ENCODE measurements at regions not wholly inside any gene's neighbourhood (a gene's known extent, or its start where the extent isn't known, plus 50 kb on each side); places are given as distances from the start of the nearest gene placed in this dataset.
A peak's percentile ranks its signal among the peaks of the same experiment; 100 is the strongest.
"Not testable (repeated sequence)": the region's sequence is repeated elsewhere in the genome, so short reads cannot be mapped to it uniquely, and the experiment has no call there.

DNA sequence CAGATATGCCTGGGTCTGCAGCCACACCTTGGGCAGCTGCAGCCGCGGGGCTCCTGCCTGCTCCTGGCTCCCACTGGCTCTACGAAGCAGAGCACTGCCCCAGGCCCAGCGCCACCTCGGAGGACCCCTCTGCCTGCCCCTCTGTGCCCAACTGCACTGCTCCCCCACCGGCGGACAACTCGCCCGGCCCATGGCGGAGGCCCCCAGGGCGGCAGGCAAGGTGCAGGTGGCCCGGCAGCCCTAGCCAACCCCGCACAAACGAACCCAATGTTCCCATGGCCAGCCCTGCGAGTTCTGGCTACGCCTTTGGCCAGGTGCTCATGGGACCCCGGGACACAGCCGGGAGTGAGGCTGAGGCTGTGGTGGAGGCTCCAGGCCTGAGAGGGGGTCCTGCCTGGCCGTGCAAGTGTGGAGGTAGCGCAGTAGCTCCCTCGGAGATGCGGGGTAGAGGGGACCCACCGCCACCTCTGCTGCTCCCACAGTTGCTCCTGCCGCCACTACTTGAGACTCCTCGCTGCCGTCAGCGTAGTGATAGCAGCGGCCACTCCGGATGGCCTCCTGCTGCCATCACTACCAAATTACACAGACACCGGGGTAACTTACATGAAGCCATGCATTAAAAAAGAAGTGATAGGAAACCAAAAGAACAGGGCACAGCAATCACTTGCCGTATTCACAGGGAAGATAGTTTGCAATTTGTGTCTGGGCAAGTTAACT is 97.3 kb upstream of the SP4 start:
- DNase-seq: no peak

DNA sequence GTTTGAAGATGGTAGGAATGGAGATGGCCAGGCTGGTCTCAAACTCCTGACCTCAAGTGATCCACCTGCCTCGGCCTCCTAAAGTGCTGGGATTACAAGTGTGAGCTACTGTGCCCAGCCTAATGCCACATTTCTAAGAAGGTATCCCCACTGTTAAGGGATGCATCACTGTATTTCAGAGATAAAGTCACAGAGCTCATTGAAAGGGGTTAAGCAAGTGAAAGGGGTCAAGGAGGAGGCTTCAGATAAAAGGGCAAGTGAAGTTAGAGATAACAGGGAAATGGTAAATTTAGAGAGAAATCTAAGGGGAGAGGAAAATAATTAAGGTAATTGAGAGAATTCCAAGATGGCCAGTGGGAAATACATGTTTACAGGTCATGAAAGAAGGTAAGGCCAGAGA is 93.0 kb upstream of the SP4 start:
- peak; percentile 76 for DNase-seq

DNA sequence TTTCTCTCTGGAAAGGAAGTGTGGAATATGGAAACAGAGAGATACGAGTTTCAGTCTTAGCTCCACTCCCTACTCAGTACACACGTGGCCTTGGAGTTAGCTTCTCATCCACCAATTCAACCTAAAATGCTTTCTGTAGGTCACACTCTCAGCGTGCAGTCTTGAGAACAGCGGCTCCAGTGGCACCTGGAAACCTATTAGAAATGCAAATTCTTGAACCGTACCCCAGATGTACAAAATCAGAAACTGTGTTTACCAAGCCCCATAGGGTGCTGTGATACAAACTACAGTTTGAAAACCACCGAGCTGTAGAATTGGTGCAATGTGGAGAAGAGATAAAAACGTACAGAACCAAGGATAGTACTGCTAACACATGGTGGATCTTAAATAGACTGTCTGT is 91.1 kb upstream of the SP4 start:
- DNase-seq: no peak

DNA sequence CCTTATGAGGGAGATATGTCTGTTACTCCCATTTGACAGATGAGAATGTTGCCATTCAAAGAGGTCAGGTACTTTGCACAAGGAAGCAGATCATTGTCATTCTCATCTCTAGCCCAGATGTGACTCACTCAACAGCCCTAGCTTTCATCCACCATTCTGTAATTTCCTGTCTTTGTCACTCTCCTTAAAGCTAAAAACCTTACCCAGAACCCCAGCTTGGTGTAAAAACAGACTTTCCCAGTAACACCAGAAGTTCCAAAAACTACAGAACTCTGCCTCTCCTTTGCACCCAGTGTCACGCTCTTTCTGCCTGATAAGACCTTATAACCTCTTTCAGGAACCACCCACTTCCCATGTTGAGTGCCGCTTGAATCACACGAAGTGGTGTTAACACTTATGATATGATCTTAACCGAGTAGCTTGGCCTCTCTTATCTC is 89.1 kb upstream of the SP4 start:
- DNase-seq: peak; percentile 85

DNA sequence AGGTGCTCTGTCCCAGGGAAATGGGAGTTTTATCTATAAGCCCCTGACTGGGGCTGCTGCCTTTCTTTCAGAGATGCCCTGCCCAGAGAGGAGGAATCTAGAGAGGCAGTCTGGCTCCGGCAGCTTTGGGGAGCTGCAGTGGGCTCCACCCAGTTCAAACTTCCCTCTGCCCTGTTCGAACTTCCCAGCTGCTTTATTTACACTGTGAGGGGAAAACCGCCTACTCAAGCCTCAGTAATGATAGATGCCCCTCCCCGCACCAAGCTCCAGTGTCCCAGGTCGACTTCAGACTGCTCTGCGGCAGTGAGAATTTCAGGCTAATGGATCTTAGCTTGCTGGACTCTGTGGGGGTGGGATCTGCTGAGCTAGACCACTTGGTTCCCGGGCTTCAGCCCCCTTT is 83.0 kb upstream of the SP4 start:
- not testable (repeated sequence) for DNase-seq

DNA sequence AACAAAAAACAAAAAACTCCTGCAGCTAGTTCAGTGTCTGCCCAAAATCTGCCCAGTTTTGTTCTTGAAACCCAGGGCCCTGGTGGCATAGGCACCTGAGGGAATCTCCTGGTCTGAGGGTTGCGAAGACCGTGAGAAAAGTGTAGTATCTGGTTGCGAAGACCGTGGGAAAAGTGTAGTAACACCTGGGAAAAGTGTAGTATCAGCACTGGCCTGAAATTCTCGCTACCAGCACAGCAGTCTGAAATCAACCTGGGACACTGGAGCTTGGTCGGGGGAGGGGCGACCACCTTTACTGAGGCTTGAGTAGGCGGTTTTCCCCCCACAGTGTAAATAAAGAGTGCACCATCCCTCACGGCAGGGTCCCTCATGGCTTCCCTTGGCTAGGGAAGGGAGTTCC is 82.5 kb upstream of the SP4 start:
- DNase-seq: no peak

DNA sequence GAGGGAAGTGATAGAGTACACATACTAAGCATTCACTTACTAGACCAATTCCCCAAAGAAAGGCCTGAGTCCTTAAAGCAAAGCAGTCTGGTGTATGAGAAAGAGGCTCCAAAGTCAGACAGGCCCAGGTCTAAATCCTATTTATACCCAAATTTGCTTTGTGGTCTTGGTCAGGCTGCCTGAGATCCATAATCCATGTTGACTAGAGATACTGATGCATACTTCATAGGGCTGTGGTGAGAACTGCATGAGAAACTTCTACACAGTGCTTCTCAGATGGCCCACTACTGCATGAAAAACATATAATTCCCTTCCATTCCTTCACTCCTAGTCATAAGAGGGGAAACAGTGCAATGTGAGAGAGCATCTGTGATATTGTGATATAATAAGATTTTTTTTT is 81.6 kb upstream of the SP4 start:
- no peak for DNase-seq

DNA sequence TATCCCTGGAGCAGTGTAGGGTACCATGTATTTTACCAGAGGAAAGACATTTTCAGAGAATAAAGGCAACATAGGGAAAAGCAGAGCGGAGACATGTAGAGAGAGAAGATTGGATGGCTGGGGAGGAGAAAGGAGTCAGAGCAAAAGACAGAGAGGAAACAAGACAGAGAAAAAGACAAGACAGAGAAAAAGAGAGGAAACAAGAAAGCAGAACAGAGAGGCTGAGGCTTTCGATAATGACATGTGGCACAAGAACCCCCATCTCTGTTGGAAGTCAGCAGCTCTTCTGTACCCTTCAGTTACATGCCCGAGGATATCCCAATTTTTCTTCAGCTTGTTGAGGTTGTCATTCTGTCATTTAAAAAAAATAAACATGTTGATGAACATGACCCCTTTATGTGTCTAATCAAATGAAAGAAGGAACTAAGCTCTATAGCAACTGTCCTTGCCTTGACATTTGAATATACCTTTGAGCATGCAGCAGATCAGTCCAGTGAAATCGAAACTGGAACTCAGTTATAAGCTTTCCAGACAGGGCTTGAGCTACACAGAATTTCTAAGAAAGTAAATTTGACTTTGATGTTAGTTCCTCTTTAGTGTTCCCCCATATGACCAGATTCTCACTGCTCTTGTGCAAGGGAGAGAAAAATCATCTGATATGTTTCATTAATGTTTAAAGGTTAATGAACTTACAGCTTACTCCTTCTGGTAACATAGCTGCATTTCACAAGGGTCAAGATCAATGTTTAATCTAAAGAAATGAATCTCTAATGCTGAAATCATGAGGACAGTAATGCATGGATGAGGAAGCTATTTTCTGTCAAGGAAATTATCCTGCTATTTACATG is 75.1 kb upstream of the SP4 start:
- DNase-seq: peak; percentile 79

DNA sequence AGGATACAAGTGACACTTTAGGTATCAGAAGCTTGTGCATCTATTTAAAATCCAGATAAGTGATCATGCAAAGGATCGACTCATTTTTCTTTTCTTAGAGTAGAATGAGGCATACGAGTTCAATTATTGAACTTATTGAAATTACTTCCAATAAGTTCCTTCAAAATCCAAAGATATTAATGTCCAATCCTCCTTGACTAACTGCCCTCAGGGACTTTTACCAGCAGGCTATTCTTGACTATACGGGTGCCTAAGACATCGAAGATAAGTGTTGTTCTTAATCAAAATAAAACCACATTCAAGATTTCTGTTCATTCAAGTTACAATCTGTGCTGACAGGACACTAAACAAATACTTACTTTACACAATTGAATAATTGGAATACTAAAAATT is 74.5 kb upstream of the SP4 start:
- no peak for DNase-seq

DNA sequence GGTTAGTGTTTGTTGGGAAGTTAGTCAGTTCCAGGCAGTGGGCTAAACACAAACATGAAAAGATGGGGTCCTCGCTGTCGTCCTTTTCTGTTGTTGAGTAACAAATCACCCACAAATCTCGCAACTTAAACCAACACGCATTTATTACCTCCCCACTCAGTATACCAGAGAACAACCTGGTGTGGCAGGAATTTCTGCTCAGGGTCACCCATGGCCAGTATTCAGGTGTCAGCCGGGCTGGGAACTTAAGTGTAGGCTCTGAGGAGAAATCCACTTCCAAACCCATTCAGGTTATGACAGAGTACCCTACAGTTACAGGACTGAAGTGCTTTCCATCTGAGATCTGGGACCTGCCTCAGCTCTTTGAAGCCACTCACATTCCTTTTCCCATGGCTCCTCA is 73.6 kb upstream of the SP4 start:
- DNase-seq: no peak

DNA sequence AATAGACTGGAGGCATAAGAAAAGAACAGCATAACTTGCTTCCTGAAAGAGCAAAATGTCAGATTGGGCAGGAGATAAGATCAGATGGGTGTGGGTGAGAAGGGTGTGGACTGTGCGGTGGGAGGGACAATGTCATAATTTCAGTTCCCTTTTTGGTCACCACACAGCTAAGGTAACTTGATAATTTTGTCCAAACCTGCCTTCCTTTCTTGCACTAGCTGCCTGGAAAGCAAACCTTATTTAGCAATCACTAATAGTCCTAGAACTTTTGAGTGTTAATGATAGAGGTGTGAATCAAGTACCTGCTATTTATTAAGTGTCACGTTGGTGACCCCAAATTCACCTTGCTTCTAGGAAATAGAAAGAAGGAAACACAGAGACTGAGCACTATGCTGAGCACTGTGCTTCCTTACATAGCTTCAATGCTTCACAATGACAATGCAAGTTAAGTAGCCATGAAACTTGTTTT is 72.4 kb upstream of the SP4 start:
- peak; percentile 89 for DNase-seq

DNA sequence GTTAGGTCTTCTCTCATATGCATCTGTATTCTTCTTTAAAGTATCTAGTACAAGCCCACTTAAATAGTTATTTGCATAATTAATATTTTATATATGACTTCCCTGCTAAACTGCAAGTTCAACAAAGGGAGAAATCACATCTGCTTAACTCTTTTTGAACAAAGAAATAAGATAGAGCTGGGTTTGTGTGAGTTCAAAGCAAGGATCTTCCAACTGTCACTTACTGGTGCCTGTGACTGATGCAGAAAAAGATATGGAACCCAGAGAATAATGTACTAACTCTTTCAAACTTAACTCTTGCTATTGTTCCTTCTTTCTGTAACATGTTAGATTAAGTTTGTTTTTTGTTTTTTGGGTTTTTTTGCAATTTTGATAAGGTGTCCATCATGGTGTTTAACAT is 71.3 kb upstream of the SP4 start:
- DNase-seq: peak; percentile 54

DNA sequence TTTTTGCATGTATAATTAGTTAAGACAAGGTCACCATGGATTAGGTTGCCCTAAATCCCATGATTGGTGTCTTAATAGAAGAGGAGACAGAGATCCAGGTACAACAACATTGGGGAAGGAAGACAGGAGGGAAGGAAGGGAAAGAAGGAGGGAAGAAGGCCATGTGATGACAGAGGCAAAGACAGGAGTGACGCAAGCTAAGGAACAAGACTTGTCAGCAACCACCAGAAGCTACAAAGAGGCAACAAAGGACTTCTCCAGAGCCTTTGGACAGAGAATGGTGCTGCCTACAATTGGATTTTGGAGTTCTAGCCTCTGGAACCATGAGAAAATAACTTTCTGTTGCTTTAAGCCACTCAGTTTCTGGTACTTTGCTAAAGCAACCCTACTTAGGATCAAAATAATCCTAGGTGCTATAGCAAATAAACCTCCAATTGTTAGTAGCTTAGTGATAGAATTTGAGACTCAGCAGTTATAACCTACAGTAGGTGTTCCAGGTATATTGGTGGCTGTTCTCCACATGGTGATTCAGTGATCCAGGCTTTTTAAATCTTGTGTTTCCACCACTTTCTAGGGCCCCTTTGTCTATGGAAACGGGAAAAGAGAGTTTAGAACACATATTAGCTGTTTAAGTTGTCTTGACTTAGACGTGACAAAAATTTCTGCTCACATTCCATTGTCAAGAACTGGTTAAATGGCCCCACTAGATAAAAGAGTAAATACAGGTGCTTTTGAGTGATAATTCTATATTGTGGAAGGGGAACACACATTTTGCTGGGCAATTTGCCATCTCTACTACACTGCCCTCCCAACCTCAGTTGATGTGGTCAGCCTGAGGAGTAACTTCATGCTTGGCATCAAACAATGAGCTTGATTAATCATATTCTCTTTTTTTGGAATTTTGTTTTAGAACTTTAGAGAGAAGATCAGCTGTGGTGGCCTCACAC is 70.5 kb upstream of the SP4 start:
- DNase-seq: peak; percentile 93

DNA sequence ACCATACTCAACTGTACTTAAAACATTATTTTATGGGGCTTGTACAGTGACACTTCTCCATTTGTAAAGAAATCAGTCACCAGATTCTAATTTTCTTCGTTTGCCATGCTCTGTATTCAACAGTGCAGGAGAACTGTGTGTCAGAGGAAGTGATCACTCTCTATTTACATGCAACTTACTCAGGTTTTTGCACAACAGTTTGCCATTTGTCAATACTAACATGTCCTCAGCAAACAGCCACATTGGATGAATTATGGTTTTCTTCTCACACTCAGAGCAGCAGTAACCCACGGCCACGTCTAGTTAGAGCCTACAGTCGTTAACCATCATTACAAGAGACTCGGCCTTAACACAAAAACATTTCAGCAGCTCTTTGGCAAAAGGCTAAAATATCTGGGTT is 69.2 kb upstream of the SP4 start:
- peak; percentile 52 for DNase-seq

DNA sequence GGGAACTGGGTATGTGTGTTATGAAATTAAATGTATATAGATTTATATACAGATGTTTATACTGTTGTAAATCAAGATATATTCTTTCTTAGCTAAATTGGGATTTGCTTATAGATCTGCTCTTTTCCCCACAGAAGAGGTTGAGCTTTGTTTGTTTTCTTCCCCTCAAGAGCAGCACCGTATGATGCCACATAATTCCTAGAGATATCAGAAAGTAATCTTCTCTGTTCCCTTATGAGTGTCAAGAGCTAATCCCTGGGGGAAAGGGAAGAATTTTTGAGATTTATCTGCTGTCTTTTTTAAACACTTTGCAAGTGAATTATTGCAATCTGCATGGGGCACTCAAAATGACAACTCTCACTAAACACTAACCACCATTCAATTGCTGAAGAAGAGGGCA is 68.7 kb upstream of the SP4 start:
- no peak for DNase-seq

DNA sequence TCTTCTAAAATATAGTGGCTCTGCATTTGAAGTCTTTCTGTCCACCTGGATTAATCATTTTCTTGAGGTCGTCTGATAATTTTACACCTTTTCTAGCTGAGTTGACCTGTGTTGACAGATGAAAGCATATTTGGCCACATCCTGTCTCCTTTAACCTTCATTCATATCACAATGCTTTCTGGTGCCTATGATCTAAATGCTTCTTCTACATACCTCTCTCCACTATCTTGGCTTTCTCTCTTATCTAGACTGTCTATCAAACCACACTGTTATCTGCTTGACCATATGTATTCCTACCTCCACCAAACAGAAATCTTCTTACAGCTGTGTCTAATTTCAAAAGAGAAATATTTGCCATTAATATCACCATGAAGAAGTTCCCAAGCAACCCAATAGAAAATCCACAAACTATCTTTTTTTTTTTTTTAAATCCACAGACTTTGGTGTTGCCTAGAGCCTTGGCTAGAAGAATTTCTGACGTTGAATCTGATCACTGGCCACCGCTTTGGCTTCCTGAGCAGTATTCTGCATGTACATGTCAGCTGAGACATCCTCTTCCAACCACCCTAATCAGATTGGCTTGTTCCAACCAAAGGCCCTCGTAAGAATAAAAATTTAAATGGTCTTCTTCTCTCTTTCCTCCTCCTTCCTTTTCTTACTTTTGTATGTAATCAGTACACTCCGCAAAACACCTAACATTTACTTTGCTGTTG is 66.3 kb upstream of the SP4 start:
- DNase-seq: peak; percentile 67

DNA sequence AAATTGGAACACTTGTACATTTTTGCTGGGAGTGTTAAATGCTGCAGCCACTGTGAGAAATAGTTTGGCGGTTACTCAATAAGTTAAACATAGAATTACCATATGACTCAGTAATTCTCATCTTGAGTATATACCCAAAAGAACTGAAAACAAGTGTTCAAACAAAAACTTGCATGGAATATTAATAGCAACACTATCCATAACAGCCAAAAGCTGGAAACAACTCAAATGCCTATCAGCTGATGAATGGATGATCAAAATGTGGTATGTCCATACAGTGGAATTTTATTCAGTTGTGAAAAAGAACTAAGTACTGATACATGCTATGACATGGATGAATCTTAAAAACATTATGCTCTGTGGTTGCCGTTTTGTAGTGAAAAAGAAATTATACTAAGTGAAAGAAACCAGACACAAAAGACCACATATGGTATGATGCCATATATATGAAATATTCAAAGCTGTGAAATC is 63.0 kb upstream of the SP4 start:
- no peak for DNase-seq

DNA sequence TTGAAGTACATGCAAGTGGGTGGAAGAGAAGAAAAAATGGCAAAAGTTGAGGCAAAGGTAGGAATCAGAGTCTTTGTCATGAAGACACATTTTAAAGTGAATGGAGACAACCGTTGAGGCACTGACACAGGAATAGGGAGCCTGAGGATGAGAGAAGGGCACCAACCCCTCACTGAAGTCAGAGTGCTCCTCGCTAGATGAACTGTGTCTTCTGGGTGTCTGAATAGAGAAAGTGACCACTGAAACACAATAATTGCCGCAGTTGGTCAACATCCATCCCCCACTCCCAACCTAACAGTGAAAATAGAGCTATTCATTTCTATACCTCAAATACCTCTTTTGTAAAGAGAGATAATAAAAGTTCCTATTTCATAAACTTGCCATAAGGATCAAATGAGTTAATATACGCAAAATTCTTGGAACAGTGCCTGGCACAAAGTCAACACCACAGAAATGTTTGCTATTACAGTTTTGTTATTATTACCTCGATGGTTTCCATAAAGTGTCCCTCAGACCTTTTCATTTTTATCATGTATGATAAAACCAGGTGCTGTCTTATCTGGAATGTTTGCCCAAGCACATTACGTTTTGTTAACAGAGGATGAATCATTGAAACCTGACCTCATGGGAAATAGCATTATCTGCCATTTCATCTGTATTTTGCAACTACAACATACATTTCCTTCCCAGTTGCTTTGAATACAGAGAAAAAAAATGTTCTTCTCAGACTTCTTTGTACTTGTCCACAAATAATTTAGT is 61.8 kb upstream of the SP4 start:
- peak; percentile 60 for DNase-seq

DNA sequence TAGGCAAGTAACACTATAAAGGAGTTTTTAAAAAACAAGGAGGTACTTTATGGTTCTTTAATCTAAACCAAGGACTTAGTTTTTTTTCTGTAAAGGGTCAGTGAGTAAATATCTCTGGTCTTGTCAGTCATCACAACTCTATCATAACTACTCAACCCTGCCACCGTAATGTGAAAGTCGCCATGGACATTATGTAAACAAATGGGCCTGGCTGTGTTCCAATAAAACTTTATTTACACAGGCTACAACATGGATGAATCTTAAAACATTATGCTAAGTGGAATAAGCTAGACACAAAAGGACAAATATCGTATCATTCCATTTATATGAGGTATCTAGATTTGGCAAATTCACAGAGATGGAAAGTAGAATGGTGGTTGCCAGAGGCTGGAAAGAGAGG is 60.8 kb upstream of the SP4 start:
- DNase-seq: no peak

DNA sequence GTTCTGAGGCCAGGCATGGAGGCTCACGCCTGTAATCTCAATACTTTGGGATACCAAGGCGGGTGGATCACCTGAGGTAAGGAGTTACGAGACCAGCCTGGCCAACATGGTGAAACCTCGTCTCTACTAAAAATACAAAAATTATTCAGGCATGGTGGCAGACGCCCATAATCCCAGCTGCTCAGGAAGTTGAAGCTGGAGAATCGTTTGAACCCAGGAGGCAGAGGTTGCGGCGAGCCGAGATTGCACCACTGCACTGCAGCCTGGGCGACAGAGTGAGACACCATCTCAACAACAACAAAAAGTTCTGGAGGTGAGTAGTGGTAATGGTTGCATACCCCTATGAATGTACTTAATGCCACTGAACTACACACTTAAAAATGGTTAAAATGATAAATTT is 60.3 kb upstream of the SP4 start:
- no peak for DNase-seq

DNA sequence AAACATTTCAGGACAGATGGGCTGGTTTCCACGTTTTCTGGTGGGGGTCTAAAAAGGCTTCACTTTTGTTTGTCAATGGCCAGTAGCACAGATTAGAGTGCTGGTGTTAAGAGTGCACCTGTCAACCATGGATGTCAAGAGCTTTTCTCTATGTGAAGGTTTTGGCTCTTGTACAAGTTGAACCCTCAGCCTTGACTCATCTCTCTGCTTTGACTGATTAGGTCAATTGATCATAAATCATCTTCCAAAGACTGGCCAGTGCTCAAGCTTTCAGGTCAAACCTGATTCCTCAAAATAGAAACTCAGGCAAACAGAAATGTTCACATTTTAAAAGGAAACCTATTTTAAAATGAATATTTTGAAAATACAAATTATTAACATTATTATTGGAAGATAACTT is 59.6 kb upstream of the SP4 start:
- DNase-seq: no peak
